GM19328 (cell line): ENCODE measurements at regions not wholly inside any gene's neighbourhood (a gene's known extent, or its start where the extent isn't known, plus 50 kb on each side); places are given as distances from the start of the nearest gene placed in this dataset.

Source experiments
- ATAC-seq: cut with Tn5 transposase; IDR thresholded peaks from one replicate; pipeline ENCODE4 v1.9.1; 2021; ENCODE audit warnings: mild to moderate bottlenecking, moderate library complexity; ENCODE audit not compliant: unreplicated experiment

GRCh38 chr6:88359530-88360202 is 193.5 kb upstream of the CNR1 start:
- no peak for ATAC-seq

- no peak for ATAC-seq
These were observed 192.7 kb upstream of the CNR1 start for GRCh38 chr6:88358846-88359245.

GRCh38 chr6:88349511-88349910 is 183.4 kb upstream of the CNR1 start:
- no peak for ATAC-seq

GRCh38 chr6:88342336-88342735 is 176.2 kb upstream of the CNR1 start:
- ATAC-seq, result no peak

GRCh38 chr6:88339761-88340160 is 173.6 kb upstream of the CNR1 start:
- ATAC-seq, result no peak

GRCh38 chr6:88321306-88321705 is 155.2 kb upstream of the CNR1 start:
- ATAC-seq, result no peak

GRCh38 chr6:88311561-88311960 is 145.4 kb upstream of the CNR1 start:
- ATAC-seq, result no peak

- ATAC-seq, result no peak
These were observed 138.4 kb upstream of the CNR1 start for GRCh38 chr6:88304520-88304919.

- no peak for ATAC-seq
These were observed 136.7 kb upstream of the CNR1 start for GRCh38 chr6:88302769-88303225.

- ATAC-seq, result no peak
These were observed 136.0 kb upstream of the CNR1 start for GRCh38 chr6:88301888-88302768.

- no peak for ATAC-seq
These were observed 135.1 kb upstream of the CNR1 start for GRCh38 chr6:88301256-88301655.

GRCh38 chr6:88298066-88298845 is 132.1 kb upstream of the CNR1 start:
- no peak for ATAC-seq

GRCh38 chr6:88296694-88297093 is 130.5 kb upstream of the CNR1 start:
- ATAC-seq, result no peak

- ATAC-seq, result no peak
These were observed 129.5 kb upstream of the CNR1 start for GRCh38 chr6:88295663-88296062.

- no peak for ATAC-seq
These were observed 128.6 kb upstream of the CNR1 start for GRCh38 chr6:88294702-88295101.

- no peak for ATAC-seq
These were observed 124.3 kb upstream of the CNR1 start for GRCh38 chr6:88290411-88290810.

GRCh38 chr6:88287696-88288095 is 121.5 kb upstream of the CNR1 start:
- no peak for ATAC-seq

GRCh38 chr6:88276331-88276730 is 110.2 kb upstream of the CNR1 start:
- ATAC-seq, result no peak

- no peak for ATAC-seq
These were observed 102.4 kb upstream of the CNR1 start for GRCh38 chr6:88268508-88268907.

- no peak for ATAC-seq
These were observed 100.0 kb upstream of the CNR1 start for GRCh38 chr6:88266126-88266525.

GRCh38 chr6:88263591-88263990 is 97.4 kb upstream of the CNR1 start:
- no peak for ATAC-seq
